Natural killer cell (primary cell): ENCODE measurements at regions not wholly inside any gene's neighbourhood (a gene's known extent, or its start where the extent isn't known, plus 50 kb on each side); places are given as distances from the start of the nearest gene placed in this dataset.

ENCODE experiments used
- ATAC-seq, 3 donors: fragments of 150-1000 bp in 2 of 3; fragments of 200-7000 bp in 1 of 3; cut with Tn5 transposase; 1 replicate in 1 of 3; 2 replicates in 2 of 3; pipeline ENCODE4 v1.10.0; 2021; ENCODE audit warnings: mild to moderate bottlenecking in 2 of 3, moderate library complexity in 2 of 3
- DNase-seq, 2 donors: peaks; one replicate each; pipeline versions ENCODE4 v3.0.0 to v3.0.0-alpha.2; 2013 to 2021; ENCODE audit warnings: mixed read lengths in 1 of 2
- H3K27ac ChIP-seq: one replicate; pipeline ENCODE4 v1.5.1; 2013; ENCODE audit warnings: mild to moderate bottlenecking, low read length
- H3K27me3 ChIP-seq: one replicate; pipeline ENCODE4 v1.6.1; 2013; ENCODE audit warnings: low read length; ENCODE audit not compliant: control insufficient read depth, insufficient read depth
- H3K36me3 ChIP-seq: one replicate; pipeline ENCODE4 v1.6.1; 2013; ENCODE audit warnings: low read length; ENCODE audit not compliant: control insufficient read depth, insufficient read depth
- H3K4me1 ChIP-seq: one replicate; pipeline ENCODE4 v1.6.1; 2013; ENCODE audit warnings: low read length; ENCODE audit not compliant: control insufficient read depth, insufficient read depth
- H3K4me3 ChIP-seq: one replicate; pipeline ENCODE4 v1.5.1; 2013; ENCODE audit warnings: low read length
- H3K9me3 ChIP-seq: one replicate; pipeline ENCODE4 v1.6.1; 2013; ENCODE audit warnings: low read length; ENCODE audit not compliant: control insufficient read depth, insufficient read depth
- H3K27ac Mint-ChIP-seq, 2 donors: one replicate each; pipeline ENCODE4 v1.8.0; 2022; ENCODE audit warnings: mild to moderate bottlenecking in 2 of 2, mixed read lengths in 2 of 2, moderate library complexity in 1 of 2
- H3K27me3 Mint-ChIP-seq, 2 donors: one replicate each; pipeline ENCODE4 v1.8.0; 2022; ENCODE audit warnings: low read depth in 2 of 2, mixed read lengths in 2 of 2
- H3K36me3 Mint-ChIP-seq: one replicate; pipeline ENCODE4 v1.8.0; 2022; ENCODE audit warnings: mixed read lengths
- H3K4me1 Mint-ChIP-seq, 2 donors: one replicate each; pipeline ENCODE4 v1.8.0; 2022; ENCODE audit warnings: mixed read lengths in 2 of 2
- H3K4me3 Mint-ChIP-seq: one replicate; pipeline ENCODE4 v1.8.0; 2022; ENCODE audit warnings: mild to moderate bottlenecking, moderate library complexity, mixed read lengths
- H3K9me3 Mint-ChIP-seq, 2 donors: one replicate each; pipeline ENCODE4 v1.8.0; 2022; ENCODE audit warnings: mixed read lengths in 2 of 2
- WGBS: methylation state at CpG from one replicate; pipeline ENCODE4 v1.1.7; 2013; ENCODE audit warnings: missing lambda C conversion rate; ENCODE audit not compliant: insufficient coverage; 5-methylcytosine and 5-hydroxymethylcytosine counted together
- intact Hi-C: fragments of 100-400 bp; cut with micrococcal nuclease; formaldehyde crosslinking; loops from one replicate; pipeline ENCODE4 v1.14.2; 2022
- TF ChIP-seq, protein P1 (sequence below): fragments of 200-600 bp; IDR thresholded peaks from one replicate; pipeline ENCODE4 v1.8.0; 2022; ENCODE audit warnings: antibody characterized with exemption

DNA sequence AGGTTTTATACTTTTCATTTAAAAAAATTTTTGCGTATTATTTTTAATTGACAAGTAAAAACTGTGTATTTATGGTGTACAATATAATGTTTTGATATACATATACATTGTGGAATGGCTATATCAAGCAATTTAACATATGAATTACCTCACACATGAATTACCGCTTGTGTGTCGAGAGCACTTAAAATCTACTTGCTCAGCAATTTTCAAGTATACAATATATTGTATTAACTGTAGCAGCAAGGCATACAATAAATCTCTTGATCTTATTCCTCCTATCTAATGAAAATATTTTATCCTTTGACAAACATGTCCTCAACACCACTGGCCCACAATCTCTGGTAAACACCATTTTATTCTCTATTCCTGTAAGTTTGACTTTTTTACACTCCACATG, 224.4 kb upstream of the CYLC2 start:
- Mint-ChIP-seq H3K4me1 (no peaks in the 10 kb centered on the region), H3K27ac (no peak overlapping the region), H3K27me3 (no peaks in the 10 kb centered on the region), H3K4me3 (no peak overlapping the region), H3K36me3 (no peaks in the 10 kb centered on the region), H3K9me3 (peaks cover 14 to 22% of the 10 kb centered on the region in 2 donors)
- Histone ChIP-seq H3K27me3 (no peaks in the 10 kb centered on the region), H3K4me1 (no peaks in the 10 kb centered on the region), H3K4me3 (no peak overlapping the region), H3K36me3 (no peaks in the 10 kb centered on the region), H3K27ac (no peak overlapping the region), H3K9me3 (no peaks in the 10 kb centered on the region)
- no CpG with 5 or more reads among the region's 3 CpGs for WGBS
- intact Hi-C loops = no loop called here
- DNase-seq (no peak), ATAC-seq (no peak)
- TF ChIP-seq, protein P1, sequence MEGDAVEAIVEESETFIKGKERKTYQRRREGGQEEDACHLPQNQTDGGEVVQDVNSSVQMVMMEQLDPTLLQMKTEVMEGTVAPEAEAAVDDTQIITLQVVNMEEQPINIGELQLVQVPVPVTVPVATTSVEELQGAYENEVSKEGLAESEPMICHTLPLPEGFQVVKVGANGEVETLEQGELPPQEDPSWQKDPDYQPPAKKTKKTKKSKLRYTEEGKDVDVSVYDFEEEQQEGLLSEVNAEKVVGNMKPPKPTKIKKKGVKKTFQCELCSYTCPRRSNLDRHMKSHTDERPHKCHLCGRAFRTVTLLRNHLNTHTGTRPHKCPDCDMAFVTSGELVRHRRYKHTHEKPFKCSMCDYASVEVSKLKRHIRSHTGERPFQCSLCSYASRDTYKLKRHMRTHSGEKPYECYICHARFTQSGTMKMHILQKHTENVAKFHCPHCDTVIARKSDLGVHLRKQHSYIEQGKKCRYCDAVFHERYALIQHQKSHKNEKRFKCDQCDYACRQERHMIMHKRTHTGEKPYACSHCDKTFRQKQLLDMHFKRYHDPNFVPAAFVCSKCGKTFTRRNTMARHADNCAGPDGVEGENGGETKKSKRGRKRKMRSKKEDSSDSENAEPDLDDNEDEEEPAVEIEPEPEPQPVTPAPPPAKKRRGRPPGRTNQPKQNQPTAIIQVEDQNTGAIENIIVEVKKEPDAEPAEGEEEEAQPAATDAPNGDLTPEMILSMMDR = no peak

DNA sequence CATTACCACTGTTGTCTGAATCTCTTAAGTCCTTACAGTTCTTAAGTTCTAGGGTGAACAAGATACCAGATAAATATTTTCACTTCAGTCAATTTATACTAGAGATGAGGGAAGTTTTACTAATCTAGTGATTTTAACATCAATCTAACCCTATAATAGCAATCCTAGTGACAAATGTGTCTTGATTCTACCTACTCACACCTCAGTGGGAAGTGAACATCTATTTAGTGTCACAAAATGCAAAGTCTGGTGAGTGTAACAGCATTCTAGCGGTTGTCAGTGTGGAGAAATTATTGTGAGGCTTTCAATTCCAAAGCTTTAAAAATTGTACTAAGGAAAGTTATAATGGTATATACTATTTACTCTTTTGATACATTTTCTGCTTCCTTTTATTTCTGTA, 225.8 kb upstream of the CYLC2 start:
- no peak overlapping the region for H3K4me3 Mint-ChIP-seq

DNA sequence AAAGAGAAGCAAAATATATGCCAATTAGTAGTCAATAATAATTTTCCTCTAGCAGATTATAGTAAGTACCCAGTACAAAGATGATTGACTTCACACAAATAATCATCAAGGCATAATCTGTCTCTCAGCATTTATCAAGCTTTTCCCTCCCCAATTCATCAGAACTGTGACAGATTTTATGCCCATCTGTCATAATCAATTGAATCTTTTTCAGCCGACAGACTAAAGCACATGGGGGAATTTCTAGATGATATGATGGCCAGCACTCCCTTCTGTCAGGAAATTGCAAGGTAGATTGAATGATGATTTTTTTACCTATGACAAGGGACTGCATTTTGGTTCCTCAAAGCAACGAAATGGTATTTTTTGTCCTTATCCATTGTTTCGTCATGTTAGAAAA, 227.1 kb upstream of the CYLC2 start:
- H3K9me3 Mint-ChIP-seq = peaks cover 13 to 35% of the 10 kb centered on the region in 2 donors
- H3K36me3 Mint-ChIP-seq = no peaks in the 10 kb centered on the region
- no peaks in the 10 kb centered on the region for H3K4me1 Mint-ChIP-seq
- Histone ChIP-seq H3K27ac (no peak overlapping the region), H3K4me3 (no peak overlapping the region), H3K27me3 (no peaks in the 10 kb centered on the region), H3K9me3 (no peaks in the 10 kb centered on the region), H3K36me3 (no peaks in the 10 kb centered on the region), H3K4me1 (no peaks in the 10 kb centered on the region)
- WGBS = 90% methylated on average over 1 of the region's 3 CpGs
- no peak for ATAC-seq
- no peak for DNase-seq
- no peaks in the 10 kb centered on the region for H3K27me3 Mint-ChIP-seq
- H3K4me3 Mint-ChIP-seq = no peak overlapping the region
- intact Hi-C loops = no loop called here
- no peak overlapping the region for H3K27ac Mint-ChIP-seq
- TF ChIP-seq, protein P1 = no peak

More for the DNA sequence above, 225.8 kb upstream of the CYLC2 start:
- H3K4me3 ChIP-seq = no peak overlapping the region
- no peaks in the 10 kb centered on the region for H3K36me3 ChIP-seq
- no peak for DNase-seq
- intact Hi-C loops = no loop called here
- H3K4me1 Mint-ChIP-seq = no peaks in the 10 kb centered on the region
- H3K27ac Mint-ChIP-seq = no peak overlapping the region
- H3K27me3 ChIP-seq = no peaks in the 10 kb centered on the region
- H3K27me3 Mint-ChIP-seq = no peaks in the 10 kb centered on the region
- no peaks in the 10 kb centered on the region for H3K9me3 ChIP-seq
- TF ChIP-seq, protein P1 = no peak
- ATAC-seq = no peak
- H3K4me1 ChIP-seq = no peaks in the 10 kb centered on the region
- H3K9me3 Mint-ChIP-seq = peaks cover 11 to 27% of the 10 kb centered on the region in 2 donors
- no peak overlapping the region for H3K27ac ChIP-seq
- WGBS = 100% methylated on average over 1 of the region's 1 CpG
- H3K36me3 Mint-ChIP-seq = no peaks in the 10 kb centered on the region

DNA sequence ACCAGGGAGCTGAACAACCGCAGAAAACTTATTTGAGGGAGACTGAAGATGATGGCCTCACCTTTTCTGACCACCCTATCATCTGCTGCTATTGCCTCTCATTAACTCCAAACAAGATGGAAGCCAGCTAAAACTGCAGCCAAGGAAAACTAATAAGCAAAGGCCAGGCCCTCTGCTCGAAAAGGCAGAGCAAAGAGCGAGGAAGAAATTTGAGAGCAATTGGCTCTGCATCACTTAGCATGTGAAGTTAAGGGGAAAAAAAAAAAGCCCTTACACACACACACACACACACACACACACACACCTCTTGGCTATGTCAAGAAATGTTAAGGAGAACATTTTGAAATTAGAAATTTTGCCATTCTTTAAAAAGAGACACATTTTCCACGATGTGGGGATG, 228.1 kb upstream of the CYLC2 start:
- intact Hi-C loops = no loop called here
- ATAC-seq (no peak), DNase-seq (no peak)
- H3K4me1 ChIP-seq = no peaks in the 10 kb centered on the region
- TF ChIP-seq, protein P1 = no peak
- 75% methylated on average over 2 of the region's 4 CpGs for WGBS
- Mint-ChIP-seq H3K36me3 (no peaks in the 10 kb centered on the region), H3K4me3 (no peak overlapping the region), H3K27me3 (no peaks in the 10 kb centered on the region), H3K9me3 (peaks cover 15 to 35% of the 10 kb centered on the region in 2 donors), H3K27ac (no peak overlapping the region), H3K4me1 (no peaks in the 10 kb centered on the region)
- H3K4me3 ChIP-seq = no peak overlapping the region
- no peaks in the 10 kb centered on the region for H3K9me3 ChIP-seq
- H3K27ac ChIP-seq = no peak overlapping the region
- no peaks in the 10 kb centered on the region for H3K36me3 ChIP-seq
- H3K27me3 ChIP-seq = no peaks in the 10 kb centered on the region
